CD4-positive, alpha-beta T cell treated with Interleukin-10 for 1 hour (primary cell): ENCODE measurements at regions not wholly inside any gene's neighbourhood (a gene's known extent, or its start where the extent isn't known, plus 50 kb on each side); places are given as distances from the start of the nearest gene placed in this dataset.
"Not testable (repeated sequence)": the region's sequence is repeated elsewhere in the genome, so short reads cannot be mapped to it uniquely, and the experiment has no call there.

Source experiments
- DNase-seq: peaks from one replicate; pipeline ENCODE4 v3.0.0-alpha.2; 2020

DNA sequence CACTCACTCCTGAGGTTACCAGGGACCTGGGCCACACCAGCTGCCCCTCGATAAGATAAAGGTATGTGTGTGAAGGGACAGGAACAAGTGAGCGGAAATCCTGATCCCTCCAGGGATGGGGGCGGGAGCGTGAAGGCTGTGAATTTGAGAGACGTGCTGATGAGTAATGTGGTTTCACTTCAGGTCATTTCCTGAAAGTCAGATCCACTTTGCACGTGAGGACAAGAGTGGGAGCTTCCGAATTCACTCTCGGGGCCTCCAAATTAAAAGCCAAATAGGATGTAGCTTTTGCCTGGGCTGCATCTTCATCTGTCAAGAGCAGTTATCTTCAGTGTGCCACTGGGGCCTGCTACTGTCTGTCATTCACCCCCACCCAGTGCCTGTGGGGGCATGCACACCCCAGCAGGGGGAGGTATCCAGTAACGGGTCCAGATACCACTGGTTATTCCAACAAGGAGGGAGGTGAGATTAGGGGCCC, 87.4 kb upstream of the LHX1 start:
- DNase-seq: peak; percentile 8

DNA sequence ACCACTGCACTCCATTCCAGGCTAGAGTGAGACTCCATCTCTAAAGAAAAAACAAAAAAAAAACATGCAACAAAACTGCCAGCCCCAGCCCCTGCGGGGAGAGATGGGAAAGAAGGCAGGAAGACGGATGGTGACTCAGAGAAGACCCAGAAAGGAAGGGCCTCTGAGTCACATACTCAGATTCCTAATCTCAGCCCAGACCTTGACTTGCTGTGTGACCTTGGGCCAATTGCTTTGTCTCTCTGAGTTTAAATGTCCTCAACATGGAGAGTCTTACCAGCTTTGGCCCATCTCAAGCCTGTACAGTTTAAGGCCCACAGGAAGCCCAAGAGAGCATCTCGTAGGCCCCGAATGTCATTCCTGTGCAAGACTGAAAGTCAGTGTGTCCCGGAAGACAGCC, 86.5 kb upstream of the LHX1 start:
- no peak for DNase-seq

DNA sequence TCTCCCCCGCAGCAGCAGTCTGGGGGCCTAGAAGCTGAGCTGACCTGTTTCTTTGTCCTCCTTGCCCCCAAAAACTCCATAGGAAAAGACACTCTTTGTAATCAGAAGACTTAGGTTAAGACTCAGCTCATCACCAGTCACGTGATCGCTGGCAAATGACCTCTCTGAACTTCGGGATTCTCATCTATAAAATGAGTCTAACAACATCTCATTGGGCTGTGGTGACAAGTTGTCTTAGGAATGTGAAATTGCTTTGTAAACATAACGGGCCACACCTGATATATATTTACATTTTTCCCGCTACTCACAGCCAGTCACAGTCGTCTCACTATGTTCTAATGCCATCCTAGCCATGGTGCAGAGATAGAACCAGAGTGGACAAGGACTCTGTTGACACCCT, 86.0 kb upstream of the LHX1 start:
- DNase-seq: no peak

DNA sequence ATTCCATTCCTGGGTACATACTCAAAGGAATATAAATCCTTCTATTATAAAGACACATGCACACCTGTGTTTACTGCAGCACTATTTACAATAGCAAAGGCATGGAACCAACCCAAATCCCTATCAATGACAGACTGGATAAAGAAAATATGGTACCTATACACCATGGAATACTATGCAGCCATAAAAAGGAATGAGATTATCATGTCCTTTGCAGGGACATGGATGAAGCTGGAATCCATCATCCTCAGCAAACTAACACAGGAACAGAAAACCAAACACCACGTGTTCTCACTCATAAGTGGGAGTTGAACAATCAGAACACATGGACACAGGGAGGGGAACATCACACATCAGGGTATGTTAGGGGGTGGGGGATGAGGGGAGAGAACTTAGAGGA, 84.8 kb upstream of the LHX1 start:
- DNase-seq: not testable (repeated sequence)

DNA sequence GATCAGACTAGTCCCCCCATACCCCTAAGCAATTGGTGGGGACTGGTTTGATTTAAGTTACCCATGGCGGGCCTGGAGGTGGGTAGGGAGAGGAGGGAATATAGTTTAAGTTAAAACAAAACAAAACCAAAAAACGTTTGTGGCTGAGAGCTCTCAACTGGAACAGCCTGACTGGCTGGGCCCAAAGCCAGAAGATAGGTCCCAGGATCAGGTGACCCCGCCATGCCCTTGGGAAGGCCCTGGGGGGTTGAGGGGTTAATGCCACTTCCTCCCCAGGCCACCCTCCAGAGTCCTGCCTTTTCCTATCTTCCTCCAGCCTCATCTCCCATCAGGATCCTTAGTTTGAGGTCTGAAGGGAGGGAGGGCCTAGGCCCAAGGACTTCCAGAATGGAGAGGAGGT, 82.3 kb upstream of the LHX1 start:
- no peak for DNase-seq

DNA sequence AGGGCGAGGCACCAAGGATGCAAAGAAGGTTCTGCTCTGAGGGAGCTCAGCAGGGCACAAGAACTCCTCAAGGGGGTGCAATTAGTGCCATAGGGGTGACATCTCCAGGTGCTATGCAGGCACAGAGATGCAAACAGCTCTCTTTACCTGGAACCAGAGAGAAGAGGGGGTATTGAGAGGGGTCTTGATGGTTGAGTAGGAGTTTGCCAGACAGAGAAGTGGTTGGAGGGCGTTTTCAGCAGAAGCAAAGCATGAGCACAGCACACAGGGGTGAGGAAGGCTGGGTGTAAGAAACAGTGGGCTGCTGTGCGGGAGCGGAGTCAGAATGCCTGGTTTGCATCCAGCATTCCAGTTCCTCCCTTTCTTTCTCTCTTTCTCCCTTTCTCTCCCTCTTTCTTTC, 81.8 kb upstream of the LHX1 start:
- no peak for DNase-seq

DNA sequence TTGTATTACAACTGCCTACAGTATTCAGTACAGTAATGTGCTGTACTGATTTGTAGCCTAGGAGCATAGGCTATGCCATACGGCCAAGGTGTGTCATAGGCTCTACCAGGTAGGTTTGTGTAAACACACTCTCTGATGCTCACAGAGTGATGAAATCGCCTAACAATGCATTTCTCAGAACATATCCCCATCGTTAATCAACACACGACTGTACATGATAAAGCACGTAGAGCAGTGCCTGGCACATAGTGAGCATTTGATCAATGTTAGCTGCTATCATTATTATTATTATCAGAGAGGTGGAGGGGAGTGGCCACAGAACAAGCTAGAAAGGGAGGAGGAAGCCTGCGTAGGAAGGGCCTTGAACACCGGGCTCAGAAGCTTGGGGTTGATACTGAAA, 81.1 kb upstream of the LHX1 start:
- DNase-seq: no peak

DNA sequence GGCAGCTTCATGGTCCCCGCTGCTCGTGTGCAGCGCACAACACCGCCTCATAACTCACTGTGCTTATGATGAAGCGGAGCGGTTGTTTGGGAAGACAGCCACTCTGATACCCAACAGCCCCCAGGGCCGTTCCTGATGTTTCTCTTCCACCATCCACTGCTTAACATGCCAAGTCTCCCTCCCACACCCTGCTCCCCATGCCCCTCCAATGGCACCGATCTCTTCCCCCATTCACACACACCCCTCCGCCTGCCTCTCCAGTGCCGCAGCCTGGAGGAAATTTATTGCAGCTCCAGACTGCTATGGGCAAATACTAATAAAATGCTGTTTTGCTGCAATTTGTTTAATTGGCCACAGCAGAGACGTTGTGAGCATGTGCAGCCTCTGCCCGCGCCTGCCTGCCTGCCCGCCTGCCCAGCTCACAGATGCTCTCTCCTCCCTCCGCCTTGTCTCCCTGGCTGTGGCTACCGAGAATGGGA, 80.3 kb upstream of the LHX1 start:
- no peak for DNase-seq

DNA sequence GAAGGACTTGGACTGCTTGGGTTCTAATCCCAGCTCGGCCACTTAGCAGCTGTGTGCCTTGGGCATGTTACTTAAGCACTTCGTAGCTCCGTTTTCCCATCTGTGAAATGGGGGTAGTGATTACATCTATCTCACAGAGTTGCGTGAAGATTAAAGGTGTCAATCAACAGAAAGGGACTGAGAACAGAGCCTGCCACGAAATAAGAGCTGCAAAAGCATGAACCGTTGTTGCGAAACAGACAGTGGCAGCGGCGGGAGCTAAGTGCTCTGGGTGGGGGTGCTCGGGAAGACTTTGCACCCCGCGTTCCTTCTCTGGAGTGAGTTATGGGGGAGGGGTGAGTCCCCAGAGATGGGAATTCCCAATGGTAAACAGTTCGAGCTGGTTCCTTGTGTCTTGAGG, 79.6 kb upstream of the LHX1 start:
- no peak for DNase-seq

DNA sequence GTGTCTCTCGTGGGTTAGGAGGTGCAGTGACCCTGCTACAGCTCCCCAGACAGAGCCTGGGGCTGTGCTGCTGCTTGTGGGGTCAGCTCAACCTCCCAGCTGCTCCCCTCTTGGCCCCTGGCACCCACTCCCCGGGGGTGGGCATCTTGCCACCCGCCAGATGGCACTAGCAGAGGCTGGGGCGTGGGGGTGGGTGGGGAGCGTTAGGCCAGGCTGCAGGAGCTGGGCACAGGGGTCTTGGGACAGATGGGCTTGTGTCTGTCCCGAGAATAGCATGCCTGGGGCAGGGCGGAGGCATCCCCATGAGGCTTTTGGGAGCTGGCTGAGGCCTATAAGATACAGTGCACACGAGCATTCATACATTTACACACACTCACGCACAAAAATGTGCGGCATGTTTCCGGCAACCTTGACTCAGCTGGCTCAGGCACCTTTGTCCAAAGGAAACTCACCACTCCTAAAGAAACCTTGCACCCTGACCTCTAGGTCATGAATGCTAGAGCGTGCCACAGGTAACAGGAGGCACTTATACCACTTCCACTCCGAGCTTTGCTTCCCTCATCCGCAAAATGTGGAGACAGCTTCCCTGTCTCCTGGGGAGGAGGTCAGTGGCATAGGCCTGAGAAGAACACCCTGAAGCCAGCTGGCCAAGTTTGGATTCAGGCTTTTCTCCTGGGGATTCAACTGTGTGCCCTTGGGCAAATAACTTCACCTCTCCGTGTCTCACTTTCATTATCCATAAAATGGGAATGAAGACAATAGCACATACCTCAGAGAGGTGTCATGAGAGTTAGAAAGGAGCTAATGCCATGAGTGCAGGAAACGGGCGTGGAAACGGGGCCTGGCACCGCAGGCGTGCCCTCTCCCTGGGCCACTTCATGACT, 78.9 kb upstream of the LHX1 start:
- no peak for DNase-seq

DNA sequence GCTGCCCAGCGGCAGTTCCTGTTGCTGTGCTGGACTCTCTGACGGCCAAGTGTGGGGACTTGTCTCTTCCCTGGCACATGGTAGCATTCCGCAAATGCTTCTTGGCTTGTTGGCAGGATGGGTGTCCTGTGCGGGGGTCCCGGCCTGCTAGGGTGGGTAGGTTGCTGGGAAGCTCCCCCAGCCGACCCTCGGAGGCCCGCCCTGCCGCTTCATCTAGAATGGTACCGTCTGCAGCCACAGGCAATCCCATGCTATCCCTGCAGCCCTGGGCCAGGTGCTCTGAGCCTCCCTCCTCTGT, 78.3 kb upstream of the LHX1 start:
- DNase-seq: no peak

DNA sequence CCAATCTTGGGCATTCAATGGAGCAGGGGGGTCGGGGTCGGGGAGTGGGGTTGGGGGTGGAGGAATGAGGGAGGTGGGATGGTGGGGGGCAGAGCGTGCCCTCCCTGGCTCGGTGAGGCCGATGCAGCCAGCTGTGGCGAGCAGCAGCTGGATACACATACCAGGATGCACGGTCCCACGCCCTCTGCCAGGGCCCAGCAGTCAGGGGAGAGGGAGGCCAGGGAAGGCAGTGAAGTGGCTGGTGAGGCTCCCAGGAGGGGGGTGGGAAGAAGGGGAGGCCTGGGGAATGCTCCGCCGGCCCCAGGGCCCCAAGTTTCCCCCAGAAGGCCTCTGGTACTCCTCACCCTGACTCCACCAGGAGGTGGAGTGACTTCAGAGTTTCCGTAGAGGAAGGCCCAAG, 77.6 kb upstream of the LHX1 start:
- DNase-seq: no peak

DNA sequence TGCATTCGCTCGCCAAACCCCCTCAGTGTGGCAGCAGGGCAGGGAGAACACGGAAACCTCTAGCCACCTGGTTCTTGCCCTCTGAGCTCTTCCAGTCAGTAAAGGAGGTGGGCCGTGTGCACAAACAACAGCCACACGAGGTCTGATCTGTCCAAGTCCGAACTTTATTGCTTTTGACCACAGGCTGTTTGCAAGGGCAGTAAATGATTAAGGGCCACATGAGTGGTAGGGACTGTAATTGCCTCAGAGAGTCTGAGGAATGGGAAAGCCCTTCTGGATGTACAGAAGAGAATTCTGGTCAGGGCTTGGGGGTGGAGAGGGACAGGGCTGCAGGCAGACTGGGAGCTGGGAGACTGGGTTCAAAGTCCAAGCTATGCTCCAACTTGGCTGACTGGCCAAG, 75.7 kb upstream of the LHX1 start:
- DNase-seq: no peak

DNA sequence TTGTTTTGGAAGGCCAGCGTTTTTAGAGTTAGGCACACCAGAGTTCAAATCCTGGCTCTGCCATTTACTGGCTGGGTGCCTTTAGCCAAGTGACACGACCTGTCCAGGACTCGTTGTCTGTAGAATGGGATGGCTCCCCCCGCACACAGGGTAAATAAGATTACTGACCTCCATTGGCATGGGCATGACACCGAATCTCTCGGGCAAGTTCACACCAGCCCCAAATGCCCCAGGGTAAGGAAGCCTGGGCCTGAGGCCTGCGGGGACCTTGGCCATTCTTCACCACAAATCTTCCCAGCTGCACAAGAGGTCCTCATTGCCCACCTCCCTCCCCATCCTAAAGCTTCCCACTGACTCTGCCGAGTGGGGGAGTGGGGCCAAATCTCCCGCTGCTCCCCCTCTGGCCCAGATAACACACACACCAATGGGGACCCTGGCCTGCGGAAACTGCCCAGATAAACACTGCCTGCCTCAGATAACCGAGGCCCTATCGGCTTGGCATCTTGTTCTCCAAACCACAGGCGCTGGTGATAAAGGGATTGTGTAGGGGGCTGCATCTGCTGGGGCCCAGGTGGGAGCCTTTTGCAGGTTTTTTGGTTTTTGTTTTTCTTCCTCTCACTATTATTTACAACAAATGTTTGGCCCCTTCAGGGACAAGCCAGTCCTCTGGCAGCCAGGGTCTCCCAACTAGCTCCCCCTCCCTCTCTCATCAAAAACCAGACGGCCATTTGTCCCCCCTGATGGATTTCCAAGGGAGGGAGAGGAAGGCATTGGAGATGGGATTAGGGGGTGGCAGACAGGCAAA, 75.0 kb upstream of the LHX1 start:
- DNase-seq: no peak

DNA sequence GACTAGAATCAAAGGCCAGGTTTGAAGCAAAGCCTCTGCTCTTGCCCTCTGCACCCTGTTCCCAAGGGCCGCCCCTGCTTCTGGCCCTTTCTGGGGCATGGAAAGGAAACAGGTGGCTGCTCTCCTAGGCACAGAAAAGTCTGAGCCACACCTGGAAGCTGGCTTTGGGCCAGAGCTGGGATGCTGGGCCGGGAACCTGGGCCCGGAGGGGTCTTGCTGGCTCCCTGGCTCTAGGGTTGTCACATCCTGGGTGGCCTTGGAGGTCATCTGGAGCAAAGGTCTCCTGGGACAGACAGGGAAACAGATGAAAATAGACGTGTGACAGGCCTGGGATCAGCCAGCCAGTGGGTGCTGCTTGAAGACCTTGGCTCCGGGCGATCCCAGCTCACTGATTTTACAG, 74.1 kb upstream of the LHX1 start:
- DNase-seq: no peak

DNA sequence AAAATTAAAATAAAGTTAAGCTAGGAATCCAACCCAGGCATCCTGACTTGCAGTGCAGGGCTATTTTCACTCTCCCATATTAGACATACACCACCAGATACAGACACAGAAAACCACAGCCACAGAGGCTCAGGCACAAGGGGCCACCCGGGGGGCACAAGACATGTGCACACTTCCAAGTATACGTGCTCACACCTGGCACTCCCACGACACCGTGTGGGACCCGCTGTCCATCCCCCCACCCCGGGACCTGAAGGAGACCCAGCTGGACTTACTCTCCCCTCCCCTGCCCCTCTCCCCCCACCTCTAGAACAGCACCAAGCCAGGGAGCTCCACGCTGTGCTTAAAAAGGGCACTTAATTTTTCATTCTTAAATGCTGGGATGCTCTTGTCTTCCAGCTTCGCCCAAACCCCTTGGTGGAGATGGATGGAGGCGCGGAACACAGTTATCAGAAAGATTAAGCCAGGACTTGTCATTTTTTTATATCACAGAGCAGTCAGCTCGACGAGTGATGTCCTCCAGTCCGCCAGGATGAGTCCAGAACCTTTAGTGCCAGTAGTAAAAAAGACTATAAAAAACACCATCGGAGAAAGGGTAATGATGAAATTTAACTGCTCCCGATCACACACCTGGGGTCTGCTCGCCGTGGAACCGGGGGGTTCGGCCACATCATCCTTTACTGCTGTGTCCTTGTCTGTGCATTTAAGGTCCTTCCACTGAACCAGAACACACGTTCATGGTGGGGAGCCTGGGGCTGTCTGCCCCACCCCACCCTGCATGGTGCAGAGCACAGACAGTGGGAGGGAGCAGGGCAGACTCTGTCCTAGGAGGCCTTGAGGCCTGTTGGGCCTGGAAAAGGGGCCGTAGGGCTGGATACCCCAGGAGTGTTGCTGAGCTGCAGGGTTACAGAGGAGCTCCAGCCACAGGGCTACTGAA, 73.3 kb upstream of the LHX1 start:
- no peak for DNase-seq

DNA sequence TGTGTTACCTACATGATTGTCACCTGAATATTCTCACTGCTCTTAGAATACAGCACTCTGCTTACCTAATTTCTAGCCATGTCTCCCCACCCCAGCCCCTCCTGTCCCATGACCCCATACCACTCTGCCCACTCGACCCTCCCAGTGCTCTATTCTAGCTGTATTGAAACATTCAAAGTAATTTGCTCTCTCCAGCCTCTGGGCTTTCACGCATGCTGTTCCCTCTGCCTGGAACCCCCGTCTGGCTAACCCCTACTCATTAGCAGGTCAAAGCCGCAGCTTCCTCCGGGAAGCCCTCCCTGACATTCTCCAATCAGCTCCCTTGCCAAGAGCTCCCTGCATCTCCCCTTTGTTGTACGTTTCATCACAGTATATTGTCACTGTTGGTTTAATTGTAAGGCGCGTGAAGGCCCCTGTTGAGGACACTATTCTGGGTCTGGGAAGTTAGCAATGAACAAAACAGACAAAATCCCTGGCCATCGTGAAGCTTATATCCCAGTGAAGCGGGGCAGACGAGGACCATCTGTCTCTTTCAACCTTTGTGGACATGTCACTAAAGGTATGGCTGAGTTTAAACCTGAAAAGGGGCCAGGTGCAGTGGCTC, 72.3 kb upstream of the LHX1 start:
- no peak for DNase-seq

DNA sequence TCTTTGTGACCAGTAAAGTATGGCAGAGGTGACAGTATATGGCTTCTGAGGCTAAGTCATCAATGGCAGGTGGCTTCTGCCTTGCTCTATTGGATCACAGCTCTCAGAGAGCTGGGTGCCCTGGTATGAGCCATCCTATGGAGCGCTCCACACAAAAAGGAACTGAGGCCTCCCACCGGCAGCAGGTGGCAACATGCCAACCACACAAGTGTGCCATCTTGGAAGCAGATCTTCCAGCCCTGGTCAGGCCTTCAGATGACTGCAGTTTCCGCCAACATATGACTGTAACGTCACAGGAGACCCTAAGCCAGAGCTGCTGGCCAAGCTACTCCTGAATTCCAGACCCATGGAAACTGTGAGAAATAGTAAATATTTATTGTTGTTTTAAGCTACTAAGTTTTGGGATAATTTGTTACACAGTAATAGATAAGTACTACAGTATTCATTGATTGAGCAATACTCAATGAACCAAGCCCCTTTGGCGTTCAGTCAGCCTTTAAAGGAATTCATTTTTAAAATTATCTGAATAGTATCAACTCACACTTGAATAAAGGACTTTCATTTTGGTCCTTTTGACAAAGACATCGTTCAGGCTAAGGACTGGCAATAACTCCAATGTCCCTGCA, 69.4 kb upstream of the LHX1 start:
- DNase-seq: no peak

DNA sequence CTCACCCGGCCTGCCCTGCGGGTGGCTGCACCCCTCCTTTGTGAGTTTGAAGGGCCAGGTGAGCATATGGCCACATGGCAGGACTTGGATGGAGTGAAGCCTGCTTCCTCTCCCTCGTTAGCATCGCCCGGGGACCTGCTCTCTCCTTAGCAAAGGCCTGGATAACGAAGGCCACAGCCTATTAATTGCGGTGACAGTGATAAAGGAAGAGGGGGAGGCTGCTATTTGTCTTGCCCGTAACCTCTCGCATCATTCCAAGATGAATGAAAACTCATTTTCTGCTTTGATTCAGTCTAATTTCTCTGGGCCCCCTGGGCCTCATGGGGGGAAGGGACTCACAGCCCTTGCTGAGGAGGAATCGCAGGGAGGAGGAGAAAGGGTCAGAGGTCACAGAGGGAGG, 68.5 kb upstream of the LHX1 start:
- DNase-seq: no peak

DNA sequence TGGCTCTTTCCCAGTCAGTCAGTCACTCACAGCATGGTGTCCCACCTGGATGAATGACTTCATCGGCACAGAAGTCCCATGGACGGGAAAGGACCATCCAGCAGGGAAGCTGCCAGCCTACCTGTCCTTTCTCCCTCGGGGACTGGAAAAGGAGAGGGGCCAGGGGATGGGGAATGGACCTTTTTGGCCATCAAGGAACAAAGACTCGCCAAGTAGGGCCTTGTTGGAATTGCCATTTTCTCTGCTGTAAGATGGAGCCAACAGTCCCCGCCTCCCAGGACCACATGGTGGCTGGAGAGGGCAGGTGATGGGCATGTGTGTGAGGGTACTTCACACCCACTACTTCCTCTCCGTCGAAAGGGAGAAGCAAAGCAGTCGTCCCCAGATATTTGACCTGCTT, 67.8 kb upstream of the LHX1 start:
- DNase-seq: no peak

DNA sequence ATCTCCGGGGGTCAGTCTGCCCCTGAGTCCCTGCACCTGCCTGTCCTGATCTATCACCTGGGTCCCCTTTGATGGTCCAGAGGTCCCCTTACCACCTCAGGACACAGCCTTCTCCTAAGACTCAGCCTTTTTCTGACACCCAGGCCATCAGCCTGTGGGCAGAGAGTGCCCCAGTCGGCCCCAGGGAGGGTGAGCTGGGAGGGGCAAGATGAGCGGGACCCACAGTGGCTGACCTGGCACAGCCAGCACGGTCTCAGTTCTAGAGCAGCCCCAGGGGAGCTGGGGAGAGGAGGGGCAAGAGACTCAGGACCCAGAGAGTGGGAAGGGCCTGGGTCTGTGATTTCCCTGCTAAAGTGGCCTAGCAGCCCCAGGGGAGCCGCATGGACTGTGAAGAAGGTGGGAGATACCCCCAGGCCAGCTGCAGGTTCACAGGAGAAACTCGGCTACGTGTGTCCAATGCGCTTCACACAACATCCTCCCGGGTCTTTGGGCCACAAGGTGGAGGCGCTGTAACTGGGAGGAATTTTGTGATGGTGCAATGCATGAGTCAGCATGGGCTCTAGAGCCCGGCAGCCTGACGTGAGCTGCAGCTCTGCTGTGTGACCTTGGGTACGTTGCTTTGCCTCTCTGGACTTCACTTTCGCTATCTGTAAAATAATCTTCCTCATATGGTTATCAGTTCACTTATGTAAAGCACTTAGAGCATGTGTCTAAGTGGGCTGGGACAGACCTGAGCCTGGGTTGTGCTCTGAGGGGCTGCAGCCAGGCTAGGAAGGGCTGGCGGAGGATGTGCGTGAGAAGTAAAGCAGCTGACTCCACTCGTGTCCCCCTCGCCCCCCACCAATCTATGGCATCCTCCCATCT, 67.2 kb upstream of the LHX1 start:
- no peak for DNase-seq

DNA sequence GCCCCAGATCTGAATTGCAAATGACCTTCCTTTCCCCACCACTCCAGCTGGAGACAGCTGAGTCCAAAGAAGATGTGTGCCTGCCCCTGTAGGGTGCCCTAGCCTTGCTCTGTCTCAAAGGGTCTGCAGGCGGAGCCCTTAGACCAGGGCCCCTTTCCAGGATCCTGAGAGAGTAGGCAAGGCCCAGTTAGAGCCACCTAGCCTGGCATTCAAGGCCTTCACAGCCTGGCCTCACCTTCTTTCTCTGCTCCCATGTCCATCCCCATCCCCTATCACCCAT, 66.6 kb upstream of the LHX1 start:
- no peak for DNase-seq
